ENCODE measurements at regions not wholly inside any gene's neighbourhood (a gene's known extent, or its start where the extent isn't known, plus 50 kb on each side); places are given as distances from the start of the nearest gene placed in this dataset.

DNA sequence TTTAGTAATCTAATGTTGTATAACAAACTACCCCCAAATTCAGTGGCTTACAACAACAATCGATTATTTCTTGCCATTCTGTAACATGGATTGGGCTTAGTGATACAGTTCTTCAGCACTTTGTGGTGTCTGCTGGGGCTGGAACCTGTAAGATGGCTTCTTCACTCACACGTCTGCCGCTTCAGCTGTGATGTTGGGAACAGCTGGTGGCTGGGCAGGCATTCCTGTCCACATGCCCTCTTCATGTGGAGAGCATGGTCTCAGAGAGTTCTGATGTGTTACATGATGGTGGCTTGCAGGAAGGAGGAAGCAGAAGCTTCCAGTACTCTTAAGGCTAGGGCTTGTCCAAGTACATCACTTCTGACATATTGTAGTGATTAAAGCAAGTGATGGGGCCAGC, 276.9 kb downstream of the PTBP2 start:
- no peak for DNase-seq

DNA sequence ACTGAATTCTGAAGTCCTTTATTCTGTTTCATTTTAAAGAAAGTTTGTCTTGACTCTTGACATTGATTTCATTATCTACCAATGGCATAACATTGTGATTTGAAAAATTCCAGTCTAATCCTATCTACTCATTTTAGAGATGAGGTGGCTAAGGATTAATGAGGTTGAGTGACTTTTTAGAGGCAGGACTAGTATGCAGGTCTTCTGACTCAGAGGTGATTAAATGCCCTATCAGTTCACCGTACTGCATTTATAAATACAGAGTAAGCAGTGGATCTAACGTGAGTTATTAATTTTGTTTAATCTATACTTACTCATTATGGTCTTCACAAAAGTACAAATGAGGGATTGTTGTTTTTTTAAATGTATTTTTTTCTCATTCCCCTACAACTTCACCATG, 277.6 kb downstream of the PTBP2 start:
- no peak for DNase-seq

DNA sequence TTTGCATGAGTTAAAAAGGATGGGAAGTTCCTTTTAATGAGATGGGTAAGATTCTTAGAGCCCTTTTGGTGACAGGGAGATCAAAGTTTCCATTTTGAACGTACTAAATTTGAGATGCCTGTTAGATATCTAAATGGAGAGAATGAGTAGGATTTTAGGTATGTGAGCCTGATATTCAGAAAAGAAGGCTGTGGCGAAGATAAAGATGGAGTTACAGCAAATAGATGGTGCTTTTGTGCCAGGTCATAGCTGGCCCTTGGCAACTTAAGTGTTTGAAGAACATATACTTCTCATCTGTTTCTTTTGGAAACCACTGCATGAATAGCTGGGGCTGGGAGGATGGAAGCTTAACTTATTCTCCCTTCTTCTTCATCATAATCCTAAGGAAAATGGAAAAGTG, 282.5 kb downstream of the PTBP2 start:
- no peak for DNase-seq

DNA sequence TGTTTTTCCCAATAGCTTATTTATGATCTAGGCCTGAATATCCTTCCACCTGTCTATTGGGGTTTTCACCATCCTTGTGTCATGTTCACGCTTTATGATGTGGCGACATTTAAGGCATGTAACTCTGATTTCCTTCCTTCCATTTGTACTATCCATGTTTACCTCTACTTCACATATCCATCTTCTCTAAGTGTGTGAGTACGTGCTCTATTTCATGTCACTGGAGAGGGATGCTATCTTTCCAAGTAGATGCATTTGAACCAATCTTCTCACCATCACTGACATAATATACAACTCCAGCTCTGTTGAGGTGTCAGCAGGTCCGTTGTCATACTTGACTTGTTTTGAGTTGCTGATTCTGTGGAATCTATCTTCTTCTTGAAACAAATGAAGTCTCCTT, 283.2 kb downstream of the PTBP2 start:
- DNase-seq = no peak

DNA sequence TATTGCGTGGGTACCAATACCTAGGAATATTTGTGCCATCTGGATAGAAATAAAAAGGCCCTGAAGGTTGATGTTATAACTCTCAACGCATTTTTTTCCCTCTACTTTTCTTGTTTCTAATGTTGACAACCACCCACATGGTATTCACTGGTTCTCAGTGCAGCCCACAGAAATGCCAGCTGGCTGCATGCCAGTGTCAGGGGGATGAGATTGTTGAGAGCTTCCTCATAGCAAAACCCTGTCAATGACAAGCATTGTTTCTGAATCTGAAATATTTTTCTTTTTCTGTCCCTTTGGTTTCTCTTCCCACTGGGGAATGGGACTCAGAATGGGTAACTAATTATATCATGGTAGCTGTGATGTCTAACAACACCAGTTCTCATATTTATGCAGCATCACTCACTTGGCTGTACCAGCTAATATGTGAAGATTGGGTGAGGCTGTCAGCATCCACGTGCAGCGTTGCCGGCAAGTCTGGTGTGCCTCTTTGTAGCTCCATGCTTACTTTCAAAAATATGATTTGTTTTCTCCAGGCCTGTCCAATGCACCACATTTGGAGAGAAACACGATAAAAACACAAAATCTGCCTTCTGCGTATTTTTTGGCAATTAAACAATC, 284.6 kb downstream of the PTBP2 start:
- peak; percentile 39 for DNase-seq

DNA sequence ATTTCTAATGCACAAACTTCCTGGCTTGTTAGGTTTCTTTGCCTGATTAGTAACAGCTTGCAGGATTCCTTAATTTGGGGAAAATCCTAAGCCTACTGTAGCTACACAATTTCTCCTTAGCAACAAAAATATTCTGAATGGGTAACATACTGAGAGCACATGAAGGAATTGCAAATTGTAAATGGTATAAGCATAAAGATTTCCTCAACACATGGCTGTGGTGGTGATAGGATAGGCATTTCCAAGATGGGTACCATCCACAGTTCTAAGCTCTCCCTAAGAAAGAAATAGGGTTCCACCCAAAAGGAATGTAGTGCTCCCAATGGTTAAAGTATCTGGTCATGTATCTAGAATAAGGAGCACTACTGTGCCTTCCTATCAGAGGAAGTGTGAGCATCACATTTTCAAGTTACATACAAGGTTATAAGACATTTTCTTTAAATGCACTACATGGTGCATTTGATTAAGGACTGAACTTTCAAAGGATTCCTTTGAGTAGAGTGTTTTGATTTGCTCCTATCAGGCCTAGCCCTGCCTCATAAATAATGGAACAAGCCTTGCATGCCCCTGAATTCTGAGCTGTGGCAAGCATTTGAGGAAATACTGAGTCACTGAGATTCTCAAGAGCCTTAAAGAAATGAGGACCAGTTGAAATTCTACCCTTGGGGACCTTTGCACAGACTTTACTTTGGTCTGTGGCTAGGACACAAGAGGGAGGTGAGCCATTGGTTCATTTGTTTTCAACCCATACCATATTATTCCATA, 286.4 kb downstream of the PTBP2 start:
- no peak for DNase-seq

DNA sequence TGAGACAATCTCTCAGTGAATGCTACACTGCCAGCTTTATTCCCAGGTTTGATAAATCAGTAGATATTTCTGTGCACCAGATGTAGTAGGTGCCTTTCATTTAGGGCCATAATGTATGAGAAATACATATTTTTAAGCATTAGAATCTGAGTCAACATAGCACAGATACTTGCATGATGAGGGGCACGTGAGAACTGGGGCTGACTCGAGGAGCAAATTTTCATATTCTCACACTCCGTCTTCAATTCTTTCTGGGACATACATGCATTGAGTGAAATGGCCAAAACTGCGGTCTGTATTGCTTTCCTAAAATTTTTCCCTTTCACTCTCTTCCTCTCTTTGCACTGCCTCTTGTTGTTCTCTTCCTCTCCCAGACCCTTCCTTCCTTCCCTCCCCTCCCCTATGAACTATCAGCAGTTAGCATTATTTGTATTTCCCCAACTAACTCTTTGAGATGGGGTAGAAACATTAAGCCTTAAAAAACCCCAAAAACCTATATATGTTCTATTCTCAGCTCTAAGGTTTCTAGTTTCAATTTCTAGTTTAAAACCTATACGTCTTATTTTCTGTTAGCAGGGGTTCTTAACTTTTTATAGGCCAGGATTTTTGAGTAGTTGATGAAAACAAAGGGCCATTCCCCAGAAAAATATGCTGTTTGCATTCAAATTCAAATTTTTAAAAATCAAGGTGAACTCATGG, 289.1 kb downstream of the PTBP2 start:
- no peak for DNase-seq

DNA sequence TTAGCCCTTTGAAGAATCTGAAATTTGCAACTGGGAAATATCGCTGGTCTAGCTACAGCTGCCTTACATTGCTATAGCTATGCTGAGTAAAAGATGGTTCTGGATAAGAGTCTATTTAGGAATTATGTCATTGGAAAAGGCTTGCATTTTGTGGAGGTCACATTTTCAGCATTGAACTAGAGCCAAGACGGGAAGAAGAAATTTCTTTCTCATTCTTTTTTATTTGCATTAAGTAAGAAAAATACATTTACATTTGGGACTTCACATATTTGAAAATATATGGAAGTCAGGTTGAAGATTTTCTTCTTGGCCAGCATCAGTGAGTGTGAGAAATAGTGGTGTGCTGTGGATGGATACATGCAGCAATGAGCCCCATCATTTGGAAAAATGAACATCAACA, 291.6 kb downstream of the PTBP2 start:
- DNase-seq = no peak

DNA sequence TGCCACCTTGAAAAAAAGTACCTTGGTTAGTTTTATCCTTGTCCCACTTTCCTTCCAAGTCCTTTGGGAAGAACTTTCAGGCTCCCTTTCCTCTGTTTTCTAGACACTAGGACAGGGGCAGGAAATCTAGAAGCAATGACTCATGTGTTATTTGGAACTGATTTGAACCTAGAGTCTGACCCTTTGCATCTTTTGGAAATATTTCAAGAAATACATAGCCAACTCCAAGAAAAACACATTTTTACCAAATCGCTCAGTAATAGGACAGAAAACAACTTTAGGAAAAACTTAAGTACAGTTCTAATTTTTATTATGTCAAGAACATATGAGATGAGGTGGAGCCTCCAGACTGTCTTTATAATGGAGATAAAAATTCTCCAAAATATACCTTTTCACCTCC, 292.4 kb downstream of the PTBP2 start:
- DNase-seq = no peak

DNA sequence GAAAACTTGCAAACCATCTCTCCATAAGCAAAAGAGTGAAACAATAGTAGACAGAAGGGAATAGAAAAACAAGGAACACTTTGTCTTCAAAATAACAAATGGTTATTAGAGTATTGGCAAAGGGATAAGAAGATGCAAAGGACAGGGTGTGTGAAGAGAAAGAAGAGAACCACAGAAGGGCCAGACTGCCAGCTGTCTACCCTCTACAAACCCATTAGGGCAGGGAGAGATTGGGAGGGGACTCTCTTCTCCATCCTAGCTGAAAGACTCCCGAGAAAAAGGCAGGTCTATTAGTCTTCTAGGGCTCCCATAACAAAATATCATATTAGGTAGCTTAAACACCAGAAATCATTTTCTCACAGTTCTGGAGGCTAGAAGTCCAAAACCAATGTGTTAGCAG, 292.8 kb downstream of the PTBP2 start:
- DNase-seq = no peak

DNA sequence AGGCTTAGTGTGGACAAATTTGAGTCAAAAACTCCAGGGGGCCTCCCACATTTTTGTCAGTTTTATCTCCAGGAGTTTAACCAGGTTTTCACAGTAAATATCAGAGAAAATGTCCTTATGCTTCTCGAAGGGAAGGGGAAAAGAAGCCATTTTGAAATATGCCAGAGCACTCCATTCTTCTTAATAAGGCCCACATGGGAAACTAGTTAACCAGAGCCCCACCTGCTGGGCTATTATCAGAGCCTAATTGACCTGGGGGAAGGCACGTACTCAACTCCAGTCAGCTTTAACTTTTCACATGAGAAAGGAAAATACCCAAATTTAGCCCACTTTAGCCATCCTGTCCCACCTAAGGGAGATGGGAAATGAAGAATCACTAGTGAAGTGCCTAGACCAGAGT, 296.3 kb downstream of the PTBP2 start:
- DNase-seq = no peak

All from NCI-H1105 (cell line).